Large intestine (tissue), 3 donors: ENCODE measurements at regions not wholly inside any gene's neighbourhood (a gene's known extent, or its start where the extent isn't known, plus 50 kb on each side); places are given as distances from the start of the nearest gene placed in this dataset.
"Not testable (repeated sequence)": the region's sequence is repeated elsewhere in the genome, so short reads cannot be mapped to it uniquely, and the experiment has no call there.

Experiments
- DNase-seq, 2 donors: peaks; one replicate each; pipeline versions ENCODE4 v3.0.0 to v3.0.0-alpha.2; 2013
- H3K27ac ChIP-seq: one replicate; pipeline ENCODE4 v1.5.1; 2013; ENCODE audit warnings: low read length
- H3K27me3 ChIP-seq: 2 replicates; pipeline ENCODE4 v1.6.1; 2013; ENCODE audit warnings: low read length; ENCODE audit not compliant: control insufficient read depth, insufficient read depth
- H3K36me3 ChIP-seq: 2 replicates; pipeline ENCODE4 v1.6.1; 2013; ENCODE audit warnings: low read length; ENCODE audit not compliant: control insufficient read depth, insufficient read depth
- H3K4me1 ChIP-seq: one replicate; pipeline ENCODE4 v1.6.1; 2013; ENCODE audit warnings: low read length; ENCODE audit not compliant: control insufficient read depth, insufficient read depth
- H3K4me3 ChIP-seq: one replicate; pipeline ENCODE4 v1.5.1; 2013; ENCODE audit warnings: low read length
- H3K9me3 ChIP-seq: one replicate; pipeline ENCODE4 v1.6.1; 2013; ENCODE audit warnings: mild to moderate bottlenecking, low read depth, low read length, moderate library complexity; ENCODE audit not compliant: control insufficient read depth
- WGBS: methylation state at CpG from one replicate; pipeline ENCODE4 v1.1.5; 2013; ENCODE audit warnings: low lambda C conversion rate; ENCODE audit not compliant: insufficient coverage; 5-methylcytosine and 5-hydroxymethylcytosine counted together

- not testable (repeated sequence) for H3K4me1 ChIP-seq, H3K4me3 ChIP-seq, H3K27ac ChIP-seq, H3K27me3 ChIP-seq, DNase-seq, H3K9me3 ChIP-seq, H3K36me3 ChIP-seq
- no CpG with 5 or more reads among the region's 2 CpGs for WGBS
These were observed 130.5 kb upstream of the SLC1A3 start for GRCh38 chr5:36475942-36476341.

GRCh38 chr5:36478646-36479317, 127.6 kb upstream of the SLC1A3 start:
- no peaks in the 10 kb centered on the region for H3K4me1 ChIP-seq
- WGBS: 100% methylated on average over 1 of the region's 7 CpGs
- no peaks in the 10 kb centered on the region for H3K36me3 ChIP-seq
- H3K27ac ChIP-seq: no peak overlapping the region
- H3K4me3 ChIP-seq: no peak overlapping the region
- no peaks in the 10 kb centered on the region for H3K27me3 ChIP-seq
- no peak for DNase-seq
- no peaks in the 10 kb centered on the region for H3K9me3 ChIP-seq

- Histone ChIP-seq H3K27ac (no peak overlapping the region), H3K4me1 (no peaks in the 10 kb centered on the region), H3K4me3 (no peak overlapping the region), H3K36me3 (no peaks in the 10 kb centered on the region), H3K27me3 (no peaks in the 10 kb centered on the region), H3K9me3 (no peaks in the 10 kb centered on the region)
- no CpG with 5 or more reads among the region's 5 CpGs for WGBS
- no peak for DNase-seq
These were observed 124.8 kb upstream of the SLC1A3 start for GRCh38 chr5:36481454-36482120.

- no peaks in the 10 kb centered on the region for H3K27me3 ChIP-seq
- no peak overlapping the region for H3K27ac ChIP-seq
- H3K9me3 ChIP-seq: no peaks in the 10 kb centered on the region
- no peak overlapping the region for H3K4me3 ChIP-seq
- no peaks in the 10 kb centered on the region for H3K4me1 ChIP-seq
- no peak for DNase-seq
- no peaks in the 10 kb centered on the region for H3K36me3 ChIP-seq
These were observed 123.6 kb upstream of the SLC1A3 start for GRCh38 chr5:36482812-36483211.

- Histone ChIP-seq H3K4me3 (no peak overlapping the region), H3K9me3 (no peaks in the 10 kb centered on the region), H3K4me1 (no peaks in the 10 kb centered on the region), H3K27me3 (no peaks in the 10 kb centered on the region), H3K36me3 (no peaks in the 10 kb centered on the region), H3K27ac (no peak overlapping the region)
- DNase-seq: no peak
- WGBS: no CpG with 5 or more reads among the region's 5 CpGs
These were observed 116.9 kb upstream of the SLC1A3 start for GRCh38 chr5:36489505-36489904.

GRCh38 chr5:36491856-36492255, 114.5 kb upstream of the SLC1A3 start:
- Histone ChIP-seq H3K4me1 (no peaks in the 10 kb centered on the region), H3K9me3 (no peaks in the 10 kb centered on the region), H3K36me3 (no peaks in the 10 kb centered on the region), H3K27ac (no peak overlapping the region), H3K4me3 (no peak overlapping the region), H3K27me3 (peaks cover 2% of the 10 kb centered on the region)
- DNase-seq: no peak
- WGBS: no CpG with 5 or more reads among the region's 7 CpGs

- DNase-seq: no peak
- no peaks in the 10 kb centered on the region for H3K4me1 ChIP-seq
- H3K27ac ChIP-seq: no peak overlapping the region
- no peaks in the 10 kb centered on the region for H3K36me3 ChIP-seq
- no peak overlapping the region for H3K4me3 ChIP-seq
- 100% methylated on average over 1 of the region's 2 CpGs for WGBS
- peaks cover 2% of the 10 kb centered on the region for H3K27me3 ChIP-seq
- no peaks in the 10 kb centered on the region for H3K9me3 ChIP-seq
These were observed 113.3 kb upstream of the SLC1A3 start for GRCh38 chr5:36492984-36493654.

- H3K4me3 ChIP-seq: no peak overlapping the region
- no peaks in the 10 kb centered on the region for H3K36me3 ChIP-seq
- no peaks in the 10 kb centered on the region for H3K4me1 ChIP-seq
- no CpG with 5 or more reads among the region's 1 CpG for WGBS
- peaks cover 2% of the 10 kb centered on the region for H3K27me3 ChIP-seq
- H3K27ac ChIP-seq: no peak overlapping the region
- no peaks in the 10 kb centered on the region for H3K9me3 ChIP-seq
- no peak for DNase-seq
These were observed 112.4 kb upstream of the SLC1A3 start for GRCh38 chr5:36494028-36494427.

- WGBS: no CpG with 5 or more reads among the region's 6 CpGs
- Histone ChIP-seq H3K4me1 (no peaks in the 10 kb centered on the region), H3K27me3 (peaks cover 2% of the 10 kb centered on the region), H3K9me3 (no peaks in the 10 kb centered on the region), H3K27ac (no peak overlapping the region), H3K4me3 (no peak overlapping the region), H3K36me3 (no peaks in the 10 kb centered on the region)
- no peak for DNase-seq
These were observed 111.4 kb upstream of the SLC1A3 start for GRCh38 chr5:36494841-36495601.

- H3K4me1 ChIP-seq: no peaks in the 10 kb centered on the region
- H3K27me3 ChIP-seq: peaks cover 2% of the 10 kb centered on the region
- H3K4me3 ChIP-seq: no peak overlapping the region
- no peaks in the 10 kb centered on the region for H3K36me3 ChIP-seq
- 83% methylated on average over 1 of the region's 2 CpGs for WGBS
- no peak for DNase-seq
- H3K9me3 ChIP-seq: no peaks in the 10 kb centered on the region
- H3K27ac ChIP-seq: no peak overlapping the region
These were observed 110.8 kb upstream of the SLC1A3 start for GRCh38 chr5:36495611-36496010.
